ENCODE measurements at regions not wholly inside any gene's neighbourhood (a gene's known extent, or its start where the extent isn't known, plus 50 kb on each side); places are given as distances from the start of the nearest gene placed in this dataset.

GRCh38 chr3:106839576-106840280 is 537.5 kb upstream of the CCDC54 start:
- DNase-seq (ENCODE audit: low read depth in 2 of 2): no peak

- DNase-seq (ENCODE audit: low read depth in 2 of 2): no peak
Measured at GRCh38 chr3:106840319-106840718, 536.9 kb upstream of the CCDC54 start.

DNA sequence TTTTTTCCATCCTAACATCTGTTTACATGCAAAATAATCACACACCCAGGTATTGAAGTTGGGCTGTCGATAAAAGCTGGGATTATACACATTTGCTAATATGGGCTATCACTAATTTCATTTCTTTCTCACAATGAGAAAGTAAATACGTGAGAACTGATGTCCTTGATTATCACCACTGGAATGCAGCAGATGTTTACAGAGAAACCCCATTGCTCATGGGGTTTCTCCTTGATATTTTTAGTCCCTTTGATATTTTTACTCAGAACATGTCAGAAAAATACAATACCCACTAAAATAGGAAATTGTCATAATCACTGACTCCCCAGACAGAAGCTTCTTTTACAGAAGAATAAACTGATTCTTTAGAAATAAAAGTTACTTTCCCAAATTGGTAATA is 535.1 kb upstream of the CCDC54 start:
- DNase-seq (ENCODE audit: low read depth in 2 of 2): no peak

- DNase-seq (ENCODE audit: low read depth in 2 of 2): no peak
Measured at GRCh38 chr3:106844638-106845037, 532.6 kb upstream of the CCDC54 start.

GRCh38 chr3:106848099-106848498 is 529.1 kb upstream of the CCDC54 start:
- DNase-seq (ENCODE audit: low read depth in 2 of 2): no peak

GRCh38 chr3:106850437-106850836 is 526.8 kb upstream of the CCDC54 start:
- no peak for DNase-seq (ENCODE audit: low read depth in 2 of 2)

DNA sequence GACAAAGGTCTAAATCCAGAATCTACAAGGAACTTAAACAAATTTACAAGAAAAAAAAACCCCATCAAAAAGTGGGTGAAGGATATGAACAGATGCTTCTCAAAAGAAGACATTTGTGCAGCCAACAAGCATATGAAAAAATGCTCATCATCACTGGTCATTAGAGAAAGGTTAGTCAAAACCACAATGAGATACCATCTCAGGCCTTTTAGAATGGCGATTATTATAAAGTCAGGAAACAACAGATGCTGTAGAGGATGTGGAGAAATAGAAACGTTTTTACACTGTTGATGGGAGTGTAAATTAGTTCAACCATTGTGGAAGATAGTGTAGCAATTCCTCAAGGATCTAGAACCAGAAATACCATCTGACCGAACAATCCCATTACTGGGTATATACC is 518.9 kb upstream of the CCDC54 start:
- DNase-seq (ENCODE audit: low read depth in 2 of 2): peak in 1 of 2 donors; percentile 5

DNA sequence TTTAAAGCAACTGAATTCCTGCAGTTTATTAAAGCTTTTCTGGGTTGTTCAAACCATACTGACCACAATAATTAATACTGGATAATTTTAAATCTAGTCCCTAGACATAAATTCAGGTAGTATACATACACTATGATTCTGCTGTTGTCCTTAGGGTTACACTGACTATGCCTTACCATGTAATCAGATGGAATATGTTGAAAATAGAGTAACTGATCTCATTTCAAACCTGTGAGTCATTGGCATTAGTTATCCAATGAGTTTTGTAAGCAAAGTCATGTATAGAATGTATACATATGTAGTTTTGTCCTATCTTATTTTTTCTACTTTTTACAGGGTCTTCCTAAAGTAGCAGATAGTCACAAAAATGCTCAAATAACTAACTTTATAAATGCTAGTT is 517.1 kb upstream of the CCDC54 start:
- no peak for DNase-seq (ENCODE audit: low read depth in 2 of 2)

DNA sequence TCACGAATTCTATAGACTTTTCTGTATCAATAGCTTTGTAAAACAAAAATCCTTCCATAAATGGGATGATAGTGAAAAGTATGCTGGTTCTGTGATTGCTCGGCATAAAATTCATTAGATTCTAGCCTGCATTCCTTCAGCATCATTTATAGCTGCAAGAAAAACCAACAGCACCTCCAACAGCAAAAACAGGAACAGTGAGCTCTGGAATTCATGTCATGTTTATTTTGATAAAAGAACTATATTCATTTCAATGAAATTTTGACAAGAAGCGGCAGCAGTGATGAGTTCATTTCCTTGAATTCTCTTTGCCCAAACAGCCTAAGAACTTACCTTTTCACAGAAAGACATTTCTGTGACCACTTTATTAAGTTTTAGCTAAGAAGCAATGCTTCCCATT is 515.2 kb upstream of the CCDC54 start:
- peak; percentile 59 to 78 for DNase-seq (ENCODE audit: low read depth in 2 of 2)

DNA sequence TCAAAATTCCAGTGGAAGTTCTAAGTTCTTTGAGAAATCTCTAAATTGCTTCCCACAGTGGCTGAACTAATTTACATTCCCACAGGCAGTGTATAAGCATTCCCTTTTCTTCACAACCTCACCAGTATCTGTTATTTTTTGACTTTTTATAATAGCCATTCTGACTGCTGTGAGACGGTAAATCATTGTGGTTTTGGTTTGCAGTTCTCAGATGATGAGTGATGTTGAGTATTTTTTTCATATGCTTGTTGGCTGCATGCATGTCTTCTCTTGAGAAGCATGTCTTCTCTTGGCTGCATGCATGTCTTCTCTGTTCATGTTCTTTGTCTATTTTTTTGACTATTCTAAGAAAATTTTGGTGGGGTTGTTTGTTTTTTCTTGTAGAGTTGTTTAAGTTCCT is 499.6 kb upstream of the CCDC54 start:
- no peak for DNase-seq (ENCODE audit: low read depth in 2 of 2)

DNA sequence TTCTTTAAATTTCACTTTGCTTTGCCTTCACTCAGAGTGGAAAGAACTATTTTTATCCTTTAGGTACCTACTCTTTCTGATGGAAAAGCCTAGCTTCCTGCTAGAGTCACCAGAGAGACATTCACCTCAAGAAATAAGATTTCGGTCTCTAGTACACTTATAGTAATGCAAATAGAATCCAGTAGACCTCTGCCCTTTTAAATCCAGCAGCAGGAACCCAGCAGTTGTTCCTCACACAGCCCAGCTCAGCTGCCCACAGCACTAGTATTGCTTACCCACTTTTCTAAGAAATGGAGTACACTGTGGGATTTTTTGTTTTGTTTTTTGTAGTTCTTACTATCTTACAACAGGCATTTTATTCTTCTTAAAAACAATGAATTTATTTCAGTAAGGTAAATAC is 497.0 kb upstream of the CCDC54 start:
- DNase-seq (ENCODE audit: low read depth in 2 of 2): no peak

DNA sequence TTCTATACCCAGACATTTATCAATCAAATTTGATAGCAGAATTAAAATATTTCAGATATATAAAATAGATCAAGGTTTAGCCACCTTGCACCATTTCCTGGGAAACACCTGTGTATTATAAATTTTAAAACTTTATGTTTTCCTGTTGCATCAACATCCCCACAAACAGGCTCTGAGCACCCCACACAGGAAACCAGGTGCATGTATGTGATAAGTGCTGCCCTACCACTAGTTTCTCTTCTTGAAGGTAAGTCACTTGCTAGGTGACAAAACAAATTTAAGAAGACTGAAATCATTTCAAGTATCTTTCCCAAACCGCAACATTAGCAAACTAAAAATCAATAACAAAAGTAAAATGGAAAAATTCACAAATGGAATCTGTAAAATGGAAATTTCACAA is 496.1 kb upstream of the CCDC54 start:
- no peak for DNase-seq (ENCODE audit: low read depth in 2 of 2)

DNA sequence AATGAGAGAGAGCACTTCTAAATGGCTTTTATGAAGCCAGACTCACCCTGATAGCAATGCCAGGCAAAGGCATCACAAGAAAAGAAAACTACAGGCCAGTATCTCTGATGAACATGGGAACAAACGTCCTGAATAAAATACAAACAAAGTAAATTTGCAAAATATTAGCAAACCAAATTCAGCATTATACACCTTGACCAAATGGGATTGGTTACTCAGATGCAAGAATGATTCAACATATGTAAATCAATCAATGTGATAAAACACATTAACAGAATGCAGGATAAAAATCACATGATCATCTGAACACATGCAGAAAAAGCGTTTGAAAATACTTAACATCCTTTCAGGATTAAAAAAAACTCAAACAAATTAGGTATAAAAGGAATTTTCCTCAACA is 494.9 kb upstream of the CCDC54 start:
- DNase-seq (ENCODE audit: low read depth in 2 of 2): no peak

GRCh38 chr3:106906074-106906473 is 471.2 kb upstream of the CCDC54 start:
- no peak for DNase-seq (ENCODE audit: low read depth in 2 of 2)

GRCh38 chr3:106908181-106908938 is 468.9 kb upstream of the CCDC54 start:
- DNase-seq (ENCODE audit: low read depth in 2 of 2): no peak

DNA sequence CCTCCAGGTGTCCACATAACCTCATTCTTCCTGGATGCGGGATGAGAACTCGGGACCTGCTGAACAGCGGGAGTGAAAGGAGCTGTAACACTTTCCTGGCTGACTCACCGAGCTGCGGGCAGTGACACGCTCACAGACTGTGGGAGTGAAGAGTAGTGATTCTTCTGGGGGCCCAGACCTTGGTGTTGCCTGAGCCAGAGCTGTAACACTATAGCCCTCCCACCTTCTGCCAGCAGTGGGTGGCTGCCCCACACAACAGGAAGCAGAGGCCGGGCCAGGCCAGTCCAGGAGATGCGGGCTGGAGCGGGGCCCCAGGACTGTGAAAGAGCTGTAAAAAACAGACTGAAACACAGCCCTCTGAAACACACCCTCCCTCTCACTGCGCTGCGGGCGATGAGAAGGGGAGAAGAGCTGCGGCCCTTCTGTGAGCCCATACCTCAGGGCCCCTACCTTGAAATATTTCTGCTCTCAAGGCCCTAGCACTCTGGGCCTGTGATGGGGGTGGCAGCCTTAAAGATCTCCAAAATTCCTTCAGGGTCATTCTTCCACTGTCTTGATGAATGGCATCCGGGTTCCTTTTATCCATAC is 464.0 kb upstream of the CCDC54 start:
- DNase-seq (ENCODE audit: low read depth in 2 of 2): no peak

GRCh38 chr3:106913966-106914365 is 463.3 kb upstream of the CCDC54 start:
- DNase-seq (ENCODE audit: low read depth in 2 of 2): no peak

DNA sequence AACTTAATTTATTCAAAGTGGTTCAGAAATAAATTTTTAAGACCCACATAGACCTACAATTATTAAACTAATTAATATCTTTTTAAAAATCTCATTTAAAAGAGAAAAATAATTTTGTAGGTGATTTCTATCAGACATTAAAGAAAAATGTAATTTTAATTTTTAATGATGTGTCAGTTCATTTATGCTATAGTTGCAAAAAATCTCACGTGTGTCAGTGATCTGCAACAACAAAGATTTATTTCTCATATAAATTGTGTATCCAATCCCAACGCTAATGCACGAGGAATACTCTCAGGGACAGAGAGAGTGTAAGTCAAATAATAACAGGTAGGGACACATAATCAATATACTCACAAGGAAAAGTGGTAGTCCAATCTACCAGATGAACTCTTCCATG is 456.6 kb upstream of the CCDC54 start:
- no peak for DNase-seq (ENCODE audit: low read depth in 2 of 2)

- DNase-seq (ENCODE audit: low read depth in 2 of 2): no peak
Measured at GRCh38 chr3:106929081-106929480, 448.2 kb upstream of the CCDC54 start.

GRCh38 chr3:106930086-106930485 is 447.2 kb upstream of the CCDC54 start:
- DNase-seq (ENCODE audit: low read depth in 2 of 2): no peak

DNA sequence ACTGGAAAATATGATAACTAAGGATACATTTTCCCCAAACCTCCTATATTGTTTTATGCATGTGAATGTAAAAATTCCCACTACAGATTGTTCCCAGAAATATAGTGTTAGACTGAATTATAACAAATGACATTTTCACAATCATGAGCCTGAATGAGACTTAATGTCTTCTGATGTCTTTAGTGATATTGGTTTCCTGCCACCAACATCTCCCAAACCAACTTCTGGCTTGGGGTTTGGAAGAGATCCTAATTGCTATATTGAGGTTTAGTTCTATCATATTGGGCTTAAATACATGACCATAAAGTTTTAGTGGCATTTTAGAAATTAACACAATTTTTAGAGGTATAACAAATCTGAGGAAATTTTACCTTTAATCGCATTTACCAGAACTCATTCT is 445.3 kb upstream of the CCDC54 start:
- no peak for DNase-seq (ENCODE audit: low read depth in 2 of 2)

GRCh38 chr3:106936337-106936736 is 440.9 kb upstream of the CCDC54 start:
- DNase-seq (ENCODE audit: low read depth in 2 of 2): no peak

- DNase-seq (ENCODE audit: low read depth in 2 of 2): no peak
Measured at GRCh38 chr3:106942051-106942450, 435.2 kb upstream of the CCDC54 start.
